Breast epithelium (tissue), 4 donors: ENCODE measurements at regions not wholly inside any gene's neighbourhood (a gene's known extent, or its start where the extent isn't known, plus 50 kb on each side); places are given as distances from the start of the nearest gene placed in this dataset.

Source experiments
- DNase-seq, 2 donors: peaks; one replicate each; pipeline ENCODE4 v3.0.0-alpha.2; 2019; ENCODE audit warnings: low spot score in 2 of 2
- H3K27ac ChIP-seq, 2 donors: fragments of 200-600 bp; sonication (generic) in 1 of 2; one replicate each; pipeline ENCODE4 v1.5.1; 2016 to 2019; ENCODE audit warnings: mild to moderate bottlenecking in 1 of 2
- H3K27me3 ChIP-seq, 2 donors: fragments of 200-600 bp; sonication (generic) in 1 of 2; one replicate each; pipeline versions ENCODE4 v1.5.1 to v1.6.0; 2017 to 2019; ENCODE audit warnings: control low read depth in 1 of 2, mild to moderate bottlenecking in 1 of 2
- H3K36me3 ChIP-seq: fragments of 200-600 bp; one replicate; pipeline ENCODE4 v1.5.1; 2019
- H3K4me1 ChIP-seq, 2 donors: fragments of 200-600 bp; sonication (generic); one replicate each; pipeline ENCODE4 v1.5.1; 2016 to 2019; ENCODE audit warnings: control low read depth in 1 of 2
- H3K4me3 ChIP-seq, 3 donors: fragments of 200-600 bp; sonication (generic); 1 replicate in 2 of 3; 2 replicates in 1 of 3; pipeline ENCODE4 v1.5.1; 2016 to 2019; ENCODE audit warnings: mild to moderate bottlenecking in 3 of 3, moderate library complexity in 2 of 3
- H3K9me3 ChIP-seq, 2 donors: fragments of 200-600 bp; sonication (generic) in 1 of 2; one replicate each; pipeline ENCODE4 v1.5.1; 2016 to 2019; ENCODE audit warnings: control low read depth in 1 of 2
- POLR2A ChIP-seq: fragments of 450-650 bp; IDR thresholded peaks from one replicate; pipeline ENCODE4 v1.6.1; 2016; ENCODE audit warnings: antibody characterized with exemption, mild to moderate bottlenecking, moderate library complexity
- POLR2AphosphoS5 ChIP-seq, 3 donors: sonication (generic); formaldehyde crosslinking; IDR thresholded peaks; one replicate each; pipeline ENCODE4 v1.6.1; 2017; ENCODE audit warnings: antibody characterized with exemption in 3 of 3
- intact Hi-C: fragments of 100-400 bp; cut with DNase I; formaldehyde crosslinking; loops from one replicate; pipeline ENCODE4 v1.15.1; 2023; ENCODE audit warnings: low total_unique reads
- TF ChIP-seq, protein P1 (sequence below), 3 donors: fragments of 450-650 bp; IDR thresholded peaks; one replicate each; pipeline ENCODE4 v1.5.1; 2016 to 2017; ENCODE audit warnings: antibody characterized with exemption in 3 of 3, mild to moderate bottlenecking in 3 of 3, moderate library complexity in 3 of 3

DNA sequence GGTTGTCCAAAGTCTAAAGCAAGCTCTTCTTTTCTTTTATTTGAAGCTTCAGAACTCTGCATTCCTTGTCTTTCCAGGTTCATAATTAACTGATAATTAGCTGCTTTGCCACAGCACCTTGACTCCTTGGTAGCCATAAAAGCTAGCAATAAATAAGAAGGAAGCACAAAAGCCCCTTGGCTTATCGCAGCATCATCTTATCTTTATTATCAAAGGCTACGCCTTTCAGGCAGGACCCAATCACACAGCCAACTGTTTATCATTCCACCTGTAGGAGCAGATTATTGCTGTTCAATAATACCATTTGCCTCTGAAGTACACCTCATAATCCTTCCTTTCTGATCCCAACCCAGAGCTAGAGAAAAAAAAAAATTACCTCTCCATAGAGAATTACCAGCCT is 489.2 kb downstream of the SATB2 start:
- Histone ChIP-seq H3K36me3 (no peaks in the 10 kb centered on the region), H3K4me1 (no peaks in the 10 kb centered on the region), H3K4me3 (no peak overlapping the region), H3K27me3 (no peaks in the 10 kb centered on the region), H3K27ac (no peak overlapping the region), H3K9me3 (no peaks in the 10 kb centered on the region)
- TF ChIP-seq POLR2A: no peak
- no peak for TF ChIP-seq POLR2AphosphoS5 (IDR thresholded peaks at IDR 0.05)
- TF ChIP-seq, protein P1, sequence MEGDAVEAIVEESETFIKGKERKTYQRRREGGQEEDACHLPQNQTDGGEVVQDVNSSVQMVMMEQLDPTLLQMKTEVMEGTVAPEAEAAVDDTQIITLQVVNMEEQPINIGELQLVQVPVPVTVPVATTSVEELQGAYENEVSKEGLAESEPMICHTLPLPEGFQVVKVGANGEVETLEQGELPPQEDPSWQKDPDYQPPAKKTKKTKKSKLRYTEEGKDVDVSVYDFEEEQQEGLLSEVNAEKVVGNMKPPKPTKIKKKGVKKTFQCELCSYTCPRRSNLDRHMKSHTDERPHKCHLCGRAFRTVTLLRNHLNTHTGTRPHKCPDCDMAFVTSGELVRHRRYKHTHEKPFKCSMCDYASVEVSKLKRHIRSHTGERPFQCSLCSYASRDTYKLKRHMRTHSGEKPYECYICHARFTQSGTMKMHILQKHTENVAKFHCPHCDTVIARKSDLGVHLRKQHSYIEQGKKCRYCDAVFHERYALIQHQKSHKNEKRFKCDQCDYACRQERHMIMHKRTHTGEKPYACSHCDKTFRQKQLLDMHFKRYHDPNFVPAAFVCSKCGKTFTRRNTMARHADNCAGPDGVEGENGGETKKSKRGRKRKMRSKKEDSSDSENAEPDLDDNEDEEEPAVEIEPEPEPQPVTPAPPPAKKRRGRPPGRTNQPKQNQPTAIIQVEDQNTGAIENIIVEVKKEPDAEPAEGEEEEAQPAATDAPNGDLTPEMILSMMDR (IDR thresholded peaks at IDR 0.05): no peak
- no peak for DNase-seq
- intact Hi-C loops: no loop called here

DNA sequence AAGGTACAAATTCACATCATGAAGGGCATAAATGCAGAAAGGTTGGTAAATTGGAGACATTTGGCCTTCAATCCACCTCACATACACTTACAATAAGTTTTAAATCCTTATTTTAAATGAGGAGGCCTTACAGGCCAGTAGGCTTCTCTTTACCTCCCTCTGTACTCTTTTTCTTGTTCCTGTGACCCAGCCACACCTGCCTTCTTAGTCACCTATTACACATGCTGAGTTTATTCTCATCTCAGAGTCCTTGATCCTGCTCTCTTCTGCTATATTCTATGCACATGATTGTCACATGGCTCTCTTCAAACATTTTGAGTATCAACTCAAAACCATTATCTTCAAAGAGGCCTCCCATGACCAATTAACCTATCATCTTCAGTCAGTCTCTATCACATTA is 491.5 kb downstream of the SATB2 start:
- H3K4me1 ChIP-seq: no peaks in the 10 kb centered on the region
- intact Hi-C loops: no loop called here
- DNase-seq: no peak
- no peaks in the 10 kb centered on the region for H3K9me3 ChIP-seq
- no peak overlapping the region for H3K4me3 ChIP-seq
- no peaks in the 10 kb centered on the region for H3K27me3 ChIP-seq
- H3K36me3 ChIP-seq: no peaks in the 10 kb centered on the region
- no peak overlapping the region for H3K27ac ChIP-seq
- TF ChIP-seq, protein P1 (IDR thresholded peaks at IDR 0.05): no peak
- TF ChIP-seq POLR2A (no peak), POLR2AphosphoS5 (IDR thresholded peaks at IDR 0.05) (no peak)

DNA sequence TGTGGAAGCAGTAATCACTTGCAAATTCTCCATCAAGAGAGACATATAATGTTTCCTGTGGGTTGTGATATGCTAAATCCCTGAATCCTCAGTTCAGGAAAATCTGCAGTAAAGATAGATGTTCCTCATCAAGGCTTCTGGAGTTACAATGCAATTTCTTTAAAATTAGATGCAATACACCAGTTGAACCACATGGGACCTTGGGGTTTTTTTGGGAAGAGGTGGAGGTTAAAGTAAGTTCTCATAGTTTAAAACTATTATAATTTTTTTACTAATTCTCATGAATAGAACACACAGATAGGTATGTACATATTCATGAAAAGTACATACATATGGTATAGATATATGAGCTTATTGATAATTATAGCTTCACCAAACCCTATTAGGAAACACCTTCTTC is 496.2 kb downstream of the SATB2 start:
- H3K9me3 ChIP-seq: no peaks in the 10 kb centered on the region
- no peaks in the 10 kb centered on the region for H3K27me3 ChIP-seq
- H3K4me3 ChIP-seq: no peak overlapping the region
- intact Hi-C loops: no loop called here
- DNase-seq: no peak
- TF ChIP-seq POLR2A: no peak
- no peak for TF ChIP-seq POLR2AphosphoS5 (IDR thresholded peaks at IDR 0.05)
- TF ChIP-seq, protein P1 (IDR thresholded peaks at IDR 0.05): no peak
- H3K36me3 ChIP-seq: no peaks in the 10 kb centered on the region
- H3K4me1 ChIP-seq: no peaks in the 10 kb centered on the region
- no peak overlapping the region for H3K27ac ChIP-seq

DNA sequence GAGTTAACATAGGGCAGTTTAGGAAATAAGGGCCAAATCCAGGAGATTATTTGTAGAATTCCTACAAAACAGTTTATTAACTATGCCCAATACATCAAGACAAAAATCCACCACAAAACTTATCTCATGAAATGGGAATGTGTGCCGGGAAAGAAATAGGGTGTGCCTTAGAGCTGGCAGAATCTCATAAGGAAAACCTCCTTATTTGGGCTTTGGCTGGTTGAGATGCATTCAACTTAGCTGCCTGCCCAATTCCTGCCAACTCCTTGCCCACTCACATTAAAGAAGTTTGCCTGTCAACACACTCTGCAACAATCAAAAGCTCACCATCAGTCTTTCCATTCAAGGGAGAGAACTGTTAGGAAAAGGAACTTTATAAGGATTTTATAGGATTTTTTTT is 500.6 kb downstream of the SATB2 start:
- DNase-seq: no peak
- H3K27me3 ChIP-seq: no peaks in the 10 kb centered on the region
- H3K9me3 ChIP-seq: no peaks in the 10 kb centered on the region
- no peaks in the 10 kb centered on the region for H3K4me1 ChIP-seq
- no peak overlapping the region for H3K27ac ChIP-seq
- intact Hi-C loops: no loop called here
- no peaks in the 10 kb centered on the region for H3K36me3 ChIP-seq
- H3K4me3 ChIP-seq: no peak overlapping the region
- TF ChIP-seq POLR2A (no peak), POLR2AphosphoS5 (IDR thresholded peaks at IDR 0.05) (no peak)
- TF ChIP-seq, protein P1 (IDR thresholded peaks at IDR 0.05): no peak

DNA sequence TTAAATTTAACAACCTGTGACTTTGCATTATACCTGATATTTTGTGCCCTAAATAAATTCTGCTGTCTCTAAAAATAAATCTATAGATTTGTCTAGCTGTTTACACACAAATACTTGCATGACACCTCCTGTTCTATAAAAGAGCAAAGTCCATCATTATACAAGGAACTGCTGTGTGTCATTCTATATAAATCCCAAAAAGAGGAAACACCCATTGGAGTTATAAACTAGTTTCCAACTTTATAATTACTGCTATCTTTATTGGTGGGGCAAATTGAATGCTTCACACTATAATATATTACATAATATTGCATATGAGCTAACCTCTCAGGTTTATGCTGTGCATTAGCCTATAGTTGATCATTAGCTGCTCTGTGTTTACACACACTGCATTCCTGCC is 504.4 kb downstream of the SATB2 start:
- TF ChIP-seq POLR2A (no peak), POLR2AphosphoS5 (IDR thresholded peaks at IDR 0.05) (no peak)
- TF ChIP-seq, protein P1 (IDR thresholded peaks at IDR 0.05): no peak
- intact Hi-C loops: no loop called here
- H3K4me3 ChIP-seq: no peak overlapping the region
- H3K27ac ChIP-seq: no peak overlapping the region
- no peaks in the 10 kb centered on the region for H3K27me3 ChIP-seq
- H3K9me3 ChIP-seq: no peaks in the 10 kb centered on the region
- DNase-seq: no peak
- H3K4me1 ChIP-seq: no peaks in the 10 kb centered on the region
- H3K36me3 ChIP-seq: no peaks in the 10 kb centered on the region
